Liver (tissue), 8 donors: ENCODE measurements at regions not wholly inside any gene's neighbourhood (a gene's known extent, or its start where the extent isn't known, plus 50 kb on each side); places are given as distances from the start of the nearest gene placed in this dataset.

Source experiments
- DNase-seq: peaks from one replicate; pipeline ENCODE4 v3.0.0-alpha.2; 2017; ENCODE audit warnings: low spot score
- H3K27ac ChIP-seq, 2 donors: one replicate each; pipeline ENCODE4 v1.7.0; 2013; ENCODE audit warnings: inconsistent platforms in 2 of 2, low read length in 2 of 2, control low read depth in 1 of 2, low read depth in 1 of 2, mild to moderate bottlenecking in 1 of 2
- H3K27me3 ChIP-seq, 4 donors: one replicate each; pipeline versions ENCODE4 v1.6.1 to v1.7.0; 2013; ENCODE audit warnings: low read length in 3 of 4, inconsistent platforms in 1 of 4, mild to moderate bottlenecking in 1 of 4, moderate library complexity in 1 of 4; ENCODE audit not compliant: control insufficient read depth in 4 of 4, insufficient read depth in 4 of 4
- H3K36me3 ChIP-seq, 4 donors: one replicate each; pipeline versions ENCODE4 v1.6.1 to v1.7.0; 2013; ENCODE audit warnings: low read length in 3 of 4, mild to moderate bottlenecking in 3 of 4, low read depth in 1 of 4, moderate library complexity in 1 of 4; ENCODE audit not compliant: control insufficient read depth in 4 of 4, insufficient read depth in 3 of 4
- H3K4me1 ChIP-seq, 4 donors: one replicate each; pipeline versions ENCODE4 v1.6.1 to v1.7.0; 2013; ENCODE audit warnings: low read length in 3 of 4, mild to moderate bottlenecking in 3 of 4, moderate library complexity in 1 of 4; ENCODE audit not compliant: control insufficient read depth in 4 of 4, insufficient read depth in 4 of 4
- H3K4me3 ChIP-seq, 3 donors: one replicate each; pipeline versions ENCODE4 v1.6.1 to v1.7.0; 2013; ENCODE audit warnings: low read length in 3 of 3, control low read depth in 1 of 3, low read depth in 1 of 3, mild to moderate bottlenecking in 1 of 3
- H3K9ac ChIP-seq, 2 donors: one replicate each; pipeline ENCODE4 v1.7.0; 2013; ENCODE audit warnings: low read length in 2 of 2, mild to moderate bottlenecking in 2 of 2, moderate library complexity in 2 of 2, control low read depth in 1 of 2, low read depth in 1 of 2
- H3K9me3 ChIP-seq, 4 donors: one replicate each; pipeline versions ENCODE4 v1.6.1 to v1.7.0; 2013; ENCODE audit warnings: low read length in 3 of 4; ENCODE audit not compliant: control insufficient read depth in 4 of 4
- ATF3 ChIP-seq: IDR thresholded peaks from 2 replicates; pipeline ENCODE4 v1.6.1; 2016; ENCODE audit warnings: antibody characterized with exemption
- EGR1 ChIP-seq, 2 donors: IDR thresholded peaks; 2 replicates each; pipeline ENCODE4 v1.6.1; 2016 to 2018; ENCODE audit warnings: antibody characterized with exemption in 2 of 2, low read depth in 2 of 2
- FOXA1 ChIP-seq: IDR thresholded peaks from 2 replicates; pipeline ENCODE4 v1.6.1; 2016; ENCODE audit warnings: antibody characterized with exemption
- FOXA2 ChIP-seq: IDR thresholded peaks from 2 replicates; pipeline ENCODE4 v1.6.1; 2016; ENCODE audit warnings: antibody characterized with exemption
- GABPA ChIP-seq, 2 donors: IDR thresholded peaks in 1 of 2; conservative IDR thresholded peaks in 1 of 2; 2 replicates each; pipeline ENCODE4 v1.6.1; 2016; ENCODE audit warnings: antibody characterized with exemption in 2 of 2, mild to moderate bottlenecking in 1 of 2, moderate library complexity in 1 of 2
- HNF4A ChIP-seq, 2 donors: conservative IDR thresholded peaks; 2 replicates each; pipeline ENCODE4 v1.6.1; 2016; ENCODE audit warnings: antibody characterized with exemption in 2 of 2, mild to moderate bottlenecking in 2 of 2
- HNF4G ChIP-seq: IDR thresholded peaks from 2 replicates; pipeline ENCODE4 v1.6.1; 2016; ENCODE audit warnings: antibody characterized with exemption
- JUND ChIP-seq, 2 donors: IDR thresholded peaks; 2 replicates each; pipeline ENCODE4 v1.6.1; 2016; ENCODE audit warnings: antibody characterized with exemption in 2 of 2
- MAX ChIP-seq: IDR thresholded peaks from 2 replicates; pipeline ENCODE4 v1.6.1; 2016; ENCODE audit warnings: antibody characterized with exemption
- NR2F2 ChIP-seq: IDR thresholded peaks from 2 replicates; pipeline ENCODE4 v1.6.1; 2016; ENCODE audit warnings: antibody characterized with exemption
- RAD21 ChIP-seq, 2 donors: IDR thresholded peaks; 2 replicates each; pipeline ENCODE4 v1.6.1; 2016; ENCODE audit warnings: antibody characterized with exemption in 2 of 2, mild to moderate bottlenecking in 2 of 2
- RXRA ChIP-seq, 2 donors: IDR thresholded peaks; 2 replicates each; pipeline ENCODE4 v1.6.1; 2017 to 2018; ENCODE audit warnings: antibody characterized with exemption in 2 of 2, mild to moderate bottlenecking in 1 of 2
- SP1 ChIP-seq: IDR thresholded peaks from 2 replicates; pipeline ENCODE4 v1.6.1; 2018; ENCODE audit warnings: antibody characterized with exemption, mild to moderate bottlenecking
- TAF1 ChIP-seq: conservative IDR thresholded peaks from 2 replicates; pipeline ENCODE4 v1.6.1; 2016; ENCODE audit warnings: antibody characterized with exemption, mild to moderate bottlenecking
- YY1 ChIP-seq: IDR thresholded peaks from 2 replicates; pipeline ENCODE4 v1.6.1; 2016; ENCODE audit warnings: antibody characterized with exemption, mild to moderate bottlenecking
- WGBS: extraction: QIAGEN DNeasy Blood & Tissue Kit; methylation state at CpG from one replicate; pipeline ENCODE4 v1.1.7; 2013; 5-methylcytosine and 5-hydroxymethylcytosine counted together
- TF ChIP-seq, protein P1 (sequence below): fragments of 150-350 bp; IDR thresholded peaks from 2 replicates; pipeline ENCODE4 v1.5.1; 2017; ENCODE audit warnings: improper control_type of control experiment, low read depth, low read length; ENCODE audit not compliant: missing input control
- TF ChIP-seq, protein P2 (sequence below): IDR thresholded peaks from 2 replicates; pipeline ENCODE4 v1.6.1; 2016; ENCODE audit warnings: antibody characterized with exemption, mild to moderate bottlenecking
- TF ChIP-seq, protein P3 (sequence below): IDR thresholded peaks from 2 replicates; pipeline ENCODE4 v1.6.1; 2016; ENCODE audit warnings: antibody characterized with exemption
- donor health status: healthy.
- donor health status: healthy.
- donor health status: healthy.
- donor health status: healthy.
- donor health status: healthy.

DNA sequence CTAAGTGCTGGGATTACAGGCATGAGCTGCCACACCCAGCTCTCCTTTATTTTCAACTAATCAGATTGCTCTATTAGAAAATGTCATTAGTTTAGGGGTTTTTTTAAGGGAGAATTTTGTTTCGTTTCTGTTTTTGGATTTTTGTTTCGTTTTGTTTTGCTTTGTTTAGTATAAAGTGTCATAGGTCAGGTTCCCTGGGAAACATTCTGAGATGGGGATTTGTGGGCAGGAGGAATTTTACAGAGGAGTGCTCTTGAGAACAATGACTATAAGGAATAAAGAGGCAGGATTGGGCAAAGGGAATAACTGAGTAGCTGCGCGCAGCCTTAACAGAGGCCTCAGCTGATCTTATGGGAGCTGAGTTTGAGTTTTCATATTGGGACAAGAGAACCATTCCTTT is 86.8 kb upstream of the NR2F2 start:
- no peaks in the 10 kb centered on the region for H3K36me3 ChIP-seq
- DNase-seq = no peak
- no peak overlapping the region for H3K4me3 ChIP-seq
- 59% methylated on average over 4 of the region's 4 CpGs for WGBS
- H3K27me3 ChIP-seq = no peaks in the 10 kb centered on the region
- TF ChIP-seq, protein P1, sequence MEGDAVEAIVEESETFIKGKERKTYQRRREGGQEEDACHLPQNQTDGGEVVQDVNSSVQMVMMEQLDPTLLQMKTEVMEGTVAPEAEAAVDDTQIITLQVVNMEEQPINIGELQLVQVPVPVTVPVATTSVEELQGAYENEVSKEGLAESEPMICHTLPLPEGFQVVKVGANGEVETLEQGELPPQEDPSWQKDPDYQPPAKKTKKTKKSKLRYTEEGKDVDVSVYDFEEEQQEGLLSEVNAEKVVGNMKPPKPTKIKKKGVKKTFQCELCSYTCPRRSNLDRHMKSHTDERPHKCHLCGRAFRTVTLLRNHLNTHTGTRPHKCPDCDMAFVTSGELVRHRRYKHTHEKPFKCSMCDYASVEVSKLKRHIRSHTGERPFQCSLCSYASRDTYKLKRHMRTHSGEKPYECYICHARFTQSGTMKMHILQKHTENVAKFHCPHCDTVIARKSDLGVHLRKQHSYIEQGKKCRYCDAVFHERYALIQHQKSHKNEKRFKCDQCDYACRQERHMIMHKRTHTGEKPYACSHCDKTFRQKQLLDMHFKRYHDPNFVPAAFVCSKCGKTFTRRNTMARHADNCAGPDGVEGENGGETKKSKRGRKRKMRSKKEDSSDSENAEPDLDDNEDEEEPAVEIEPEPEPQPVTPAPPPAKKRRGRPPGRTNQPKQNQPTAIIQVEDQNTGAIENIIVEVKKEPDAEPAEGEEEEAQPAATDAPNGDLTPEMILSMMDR = no peak
- TF ChIP-seq GABPA (IDR thresholded peaks at IDR 0.05 in 1 of 2, conservative IDR thresholded peaks at IDR 0.05 in 1 of 2) = no peak
- TF ChIP-seq RAD21 (IDR thresholded peaks at IDR 0.05) = no peak
- no peak for TF ChIP-seq EGR1 (IDR thresholded peaks at IDR 0.05; ENCODE audit: low read depth in 2 of 2)
- TF ChIP-seq RXRA (IDR thresholded peaks at IDR 0.05) = no peak
- no peak for TF ChIP-seq ATF3
- no peak for TF ChIP-seq NR2F2
- no peak for TF ChIP-seq FOXA2
- TF ChIP-seq HNF4A (conservative IDR thresholded peaks at IDR 0.05) = no peak
- TF ChIP-seq, protein P2, sequence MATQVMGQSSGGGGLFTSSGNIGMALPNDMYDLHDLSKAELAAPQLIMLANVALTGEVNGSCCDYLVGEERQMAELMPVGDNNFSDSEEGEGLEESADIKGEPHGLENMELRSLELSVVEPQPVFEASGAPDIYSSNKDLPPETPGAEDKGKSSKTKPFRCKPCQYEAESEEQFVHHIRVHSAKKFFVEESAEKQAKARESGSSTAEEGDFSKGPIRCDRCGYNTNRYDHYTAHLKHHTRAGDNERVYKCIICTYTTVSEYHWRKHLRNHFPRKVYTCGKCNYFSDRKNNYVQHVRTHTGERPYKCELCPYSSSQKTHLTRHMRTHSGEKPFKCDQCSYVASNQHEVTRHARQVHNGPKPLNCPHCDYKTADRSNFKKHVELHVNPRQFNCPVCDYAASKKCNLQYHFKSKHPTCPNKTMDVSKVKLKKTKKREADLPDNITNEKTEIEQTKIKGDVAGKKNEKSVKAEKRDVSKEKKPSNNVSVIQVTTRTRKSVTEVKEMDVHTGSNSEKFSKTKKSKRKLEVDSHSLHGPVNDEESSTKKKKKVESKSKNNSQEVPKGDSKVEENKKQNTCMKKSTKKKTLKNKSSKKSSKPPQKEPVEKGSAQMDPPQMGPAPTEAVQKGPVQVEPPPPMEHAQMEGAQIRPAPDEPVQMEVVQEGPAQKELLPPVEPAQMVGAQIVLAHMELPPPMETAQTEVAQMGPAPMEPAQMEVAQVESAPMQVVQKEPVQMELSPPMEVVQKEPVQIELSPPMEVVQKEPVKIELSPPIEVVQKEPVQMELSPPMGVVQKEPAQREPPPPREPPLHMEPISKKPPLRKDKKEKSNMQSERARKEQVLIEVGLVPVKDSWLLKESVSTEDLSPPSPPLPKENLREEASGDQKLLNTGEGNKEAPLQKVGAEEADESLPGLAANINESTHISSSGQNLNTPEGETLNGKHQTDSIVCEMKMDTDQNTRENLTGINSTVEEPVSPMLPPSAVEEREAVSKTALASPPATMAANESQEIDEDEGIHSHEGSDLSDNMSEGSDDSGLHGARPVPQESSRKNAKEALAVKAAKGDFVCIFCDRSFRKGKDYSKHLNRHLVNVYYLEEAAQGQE = no peak
- TF ChIP-seq MAX = no peak
- TF ChIP-seq, protein P3, sequence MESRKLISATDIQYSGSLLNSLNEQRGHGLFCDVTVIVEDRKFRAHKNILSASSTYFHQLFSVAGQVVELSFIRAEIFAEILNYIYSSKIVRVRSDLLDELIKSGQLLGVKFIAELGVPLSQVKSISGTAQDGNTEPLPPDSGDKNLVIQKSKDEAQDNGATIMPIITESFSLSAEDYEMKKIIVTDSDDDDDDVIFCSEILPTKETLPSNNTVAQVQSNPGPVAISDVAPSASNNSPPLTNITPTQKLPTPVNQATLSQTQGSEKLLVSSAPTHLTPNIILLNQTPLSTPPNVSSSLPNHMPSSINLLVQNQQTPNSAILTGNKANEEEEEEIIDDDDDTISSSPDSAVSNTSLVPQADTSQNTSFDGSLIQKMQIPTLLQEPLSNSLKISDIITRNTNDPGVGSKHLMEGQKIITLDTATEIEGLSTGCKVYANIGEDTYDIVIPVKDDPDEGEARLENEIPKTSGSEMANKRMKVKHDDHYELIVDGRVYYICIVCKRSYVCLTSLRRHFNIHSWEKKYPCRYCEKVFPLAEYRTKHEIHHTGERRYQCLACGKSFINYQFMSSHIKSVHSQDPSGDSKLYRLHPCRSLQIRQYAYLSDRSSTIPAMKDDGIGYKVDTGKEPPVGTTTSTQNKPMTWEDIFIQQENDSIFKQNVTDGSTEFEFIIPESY = no peak
- TF ChIP-seq TAF1 = no peak
- no peak for TF ChIP-seq YY1
- no peak for TF ChIP-seq FOXA1
- TF ChIP-seq SP1 = no peak
- no peak for TF ChIP-seq JUND (IDR thresholded peaks at IDR 0.05)
- TF ChIP-seq HNF4G = no peak
- peaks cover 0 to 8% (median 3%) of the 10 kb centered on the region in 4 donors for H3K4me1 ChIP-seq
- H3K9me3 ChIP-seq = no peaks in the 10 kb centered on the region
- H3K9ac ChIP-seq = no peak overlapping the region
- H3K27ac ChIP-seq = no peak overlapping the region
